HUDEP-2 (cell line): ENCODE measurements at regions not wholly inside any gene's neighbourhood (a gene's known extent, or its start where the extent isn't known, plus 50 kb on each side); places are given as distances from the start of the nearest gene placed in this dataset.

ENCODE experiments used
- DNase-seq, 76 experiments: peaks; one replicate each; lab custom pipeline; 2025; ENCODE audit not compliant: unreplicated experiment in 76 of 76; lab: John Stamatoyannopoulos, UW

GRCh38 chr3:189498995-189499704 is 132.0 kb upstream of the TP63 start:
- DNase-seq: no peak

- no peak for DNase-seq
Observed at GRCh38 chr3:189500299-189500698, 130.9 kb upstream of the TP63 start.

DNA sequence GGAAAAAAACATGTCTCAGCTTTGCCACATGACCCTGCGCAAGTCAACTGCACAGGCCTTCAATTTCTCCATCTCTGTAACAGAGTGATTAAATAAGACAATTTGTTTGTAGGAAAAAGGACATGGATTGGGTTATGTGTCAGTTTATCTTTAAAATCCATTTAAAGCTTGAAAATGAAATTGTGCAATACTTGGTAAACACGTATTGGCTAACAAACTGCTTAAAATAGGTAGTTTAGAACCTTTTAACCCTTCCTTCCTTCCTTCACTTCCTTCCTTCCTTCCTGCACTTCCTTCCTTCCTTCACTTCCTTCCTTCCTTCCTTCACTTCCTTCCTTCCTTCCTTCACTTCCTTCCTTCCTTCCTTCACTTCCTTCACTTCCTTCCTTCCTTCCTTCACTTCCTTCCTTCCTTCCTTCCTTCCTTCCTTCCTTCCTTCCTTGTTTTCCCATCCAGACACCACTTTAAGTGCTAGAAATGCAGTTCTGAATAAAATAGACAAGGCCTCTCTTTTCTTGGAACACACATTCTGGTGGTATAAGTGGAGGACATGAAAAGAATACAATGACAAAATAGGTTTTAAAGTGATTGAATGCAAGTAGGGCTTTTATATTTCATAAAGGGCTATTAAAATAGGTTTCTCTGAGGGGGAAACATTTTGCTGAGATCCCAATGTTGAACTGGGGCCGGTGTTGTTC is 130.2 kb upstream of the TP63 start:
- DNase-seq: no peak

GRCh38 chr3:189502256-189502655 is 128.9 kb upstream of the TP63 start:
- no peak for DNase-seq

- no peak for DNase-seq
Observed at GRCh38 chr3:189502676-189503257, 128.4 kb upstream of the TP63 start.

DNA sequence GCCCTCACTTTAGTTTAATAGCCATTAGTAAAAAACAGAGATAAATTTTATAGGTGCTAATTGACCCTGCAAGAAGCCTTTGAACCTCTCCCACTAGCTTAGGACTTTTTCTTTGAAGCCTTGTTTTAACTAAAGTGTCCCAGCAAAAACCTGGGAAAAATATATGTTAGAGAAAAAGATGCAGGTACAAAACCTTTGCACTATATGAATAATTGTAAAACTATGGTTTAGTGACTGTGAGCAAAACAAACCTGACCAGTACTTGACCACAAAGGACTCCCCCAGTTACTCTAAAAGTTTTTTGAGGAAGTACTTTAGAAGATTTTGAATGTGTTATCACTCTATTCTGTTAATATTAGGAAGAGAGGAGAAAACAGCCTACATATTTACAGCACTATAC is 123.3 kb upstream of the TP63 start:
- DNase-seq: no peak

GRCh38 chr3:189508784-189509501 is 122.2 kb upstream of the TP63 start:
- DNase-seq: no peak

DNA sequence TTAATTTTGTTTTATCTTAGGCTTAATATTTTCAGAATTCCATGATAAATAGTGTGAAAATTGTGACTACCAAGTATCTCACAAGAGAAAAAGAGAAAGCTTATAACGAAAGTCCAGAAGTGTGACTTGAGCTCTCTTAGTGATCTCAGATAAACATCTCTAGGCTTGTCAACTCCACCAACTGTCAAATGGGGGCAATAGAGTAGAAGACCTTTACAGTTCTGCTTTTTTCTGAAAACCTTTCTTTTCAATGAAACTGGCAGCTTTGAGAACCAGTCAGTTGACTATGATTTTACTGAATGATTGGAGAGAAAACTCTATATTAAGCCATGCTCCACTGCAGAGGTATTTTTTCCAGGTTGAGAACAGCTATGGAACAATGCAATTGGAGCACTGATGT is 119.2 kb upstream of the TP63 start:
- DNase-seq: no peak

DNA sequence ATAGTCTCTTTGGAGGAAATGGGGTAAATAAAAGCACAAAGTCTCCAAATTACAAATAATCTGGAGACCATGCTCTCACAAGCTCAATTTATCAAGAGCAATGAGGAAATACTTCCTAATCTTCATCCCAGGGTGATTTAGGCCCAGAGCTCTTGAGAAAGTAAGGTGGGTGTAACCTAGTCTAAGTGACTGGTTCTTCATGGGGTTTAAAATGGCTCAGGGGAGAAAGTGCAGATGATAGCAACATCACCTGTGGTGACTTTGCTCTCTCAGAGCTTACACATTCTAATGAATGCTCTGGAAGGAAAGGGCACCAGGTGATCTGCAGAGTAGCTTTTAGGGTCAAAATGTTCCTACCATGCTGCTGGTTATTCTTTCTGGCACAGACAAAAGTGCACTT is 118.4 kb upstream of the TP63 start:
- no peak for DNase-seq

- DNase-seq: no peak
Observed at GRCh38 chr3:189513281-189514117, 117.7 kb upstream of the TP63 start.

GRCh38 chr3:189516039-189516438 is 115.2 kb upstream of the TP63 start:
- DNase-seq: no peak

GRCh38 chr3:189517981-189518380 is 113.2 kb upstream of the TP63 start:
- no peak for DNase-seq

GRCh38 chr3:189519458-189519857 is 111.7 kb upstream of the TP63 start:
- no peak for DNase-seq

DNA sequence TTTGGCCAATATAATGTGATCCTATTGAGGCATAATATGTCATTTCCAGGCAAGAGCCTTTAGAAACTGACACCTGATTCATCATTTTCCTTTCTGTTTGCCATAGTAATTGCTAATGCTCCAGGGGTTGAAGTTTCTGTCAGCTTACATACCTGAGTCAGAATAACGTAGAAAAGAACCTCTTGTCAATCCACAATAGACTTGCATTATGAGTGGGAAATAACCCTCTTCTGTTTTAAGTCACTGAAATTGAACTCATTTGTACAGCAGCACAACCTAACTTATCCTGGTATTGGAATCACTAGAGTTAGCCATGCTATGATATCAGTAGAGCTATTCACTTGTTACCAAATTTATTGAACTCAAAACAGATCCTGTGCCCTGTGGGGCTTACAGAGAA is 101.7 kb upstream of the TP63 start:
- DNase-seq: no peak

- DNase-seq: no peak
Observed at GRCh38 chr3:189529889-189530471, 101.2 kb upstream of the TP63 start.

DNA sequence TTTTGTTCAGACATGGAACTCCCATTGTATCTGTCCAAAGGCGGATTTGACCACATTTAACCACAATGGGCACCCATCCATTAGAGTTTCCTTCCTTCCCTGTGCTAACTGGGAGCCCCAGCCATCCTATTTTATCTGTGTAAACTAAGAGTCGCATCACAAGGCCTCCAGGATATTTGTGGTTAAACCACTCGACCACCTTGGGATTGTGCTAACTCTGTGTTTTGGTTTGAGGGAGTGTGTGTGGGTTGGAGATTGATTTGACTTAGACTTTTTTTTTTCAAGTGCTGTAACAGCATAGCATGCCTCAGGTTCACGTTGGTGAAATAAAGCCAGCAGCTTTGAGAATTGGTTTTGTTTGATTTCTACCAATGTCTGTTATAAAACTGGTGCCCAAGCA is 100.4 kb upstream of the TP63 start:
- no peak for DNase-seq

- DNase-seq: no peak
Observed at GRCh38 chr3:189531271-189531670, 99.9 kb upstream of the TP63 start.

GRCh38 chr3:189534531-189534930 is 96.7 kb upstream of the TP63 start:
- DNase-seq: no peak

GRCh38 chr3:189537135-189537534 is 94.1 kb upstream of the TP63 start:
- no peak for DNase-seq

DNA sequence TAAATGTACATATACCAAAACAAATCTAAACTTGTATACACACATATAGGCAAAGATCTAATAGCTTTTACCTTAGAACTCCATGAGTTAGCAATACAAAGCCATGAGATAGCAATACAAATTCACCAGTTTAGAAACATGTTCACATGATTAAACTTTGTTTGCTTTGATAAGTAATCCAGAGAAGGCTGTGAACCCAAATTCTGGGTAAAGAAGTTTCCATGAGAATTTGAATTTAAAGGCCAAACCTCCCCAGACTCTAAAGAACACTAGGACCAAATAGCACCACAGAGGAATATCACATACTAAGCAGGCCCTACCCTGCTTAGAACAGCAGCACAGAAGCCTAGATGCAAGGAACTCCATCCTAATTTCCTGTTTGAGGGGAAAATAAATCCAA is 83.7 kb upstream of the TP63 start:
- no peak for DNase-seq
